GM12891 (cell line): ENCODE measurements at regions not wholly inside any gene's neighbourhood (a gene's known extent, or its start where the extent isn't known, plus 50 kb on each side); places are given as distances from the start of the nearest gene placed in this dataset.
"Not testable (repeated sequence)": the region's sequence is repeated elsewhere in the genome, so short reads cannot be mapped to it uniquely, and the experiment has no call there.

Experiments
- DNase-seq: peaks from one replicate; pipeline ENCODE4 v3.0.0; 2011; ENCODE audit warnings: low spot score; ENCODE audit not compliant: insufficient read length
- FAIRE-seq: peaks from 2 replicates; lab custom pipeline; 2011; peaks lifted over from hg19 to GRCh38; lab: Jason Lieb, UNC
- PAX5 ChIP-seq: IDR thresholded peaks from 2 replicates; pipeline ENCODE4 v1.6.1; 2011; ENCODE audit warnings: low read length, moderate library complexity, mild to moderate bottlenecking; ENCODE audit not compliant: insufficient read depth, severe bottlenecking
- POLR2A ChIP-seq: IDR thresholded peaks from 2 replicates; pipeline ENCODE4 v1.6.1; 2011; ENCODE audit warnings: low read depth, low read length, control low read depth
- POLR2AphosphoS5 ChIP-seq: IDR thresholded peaks from 2 replicates; pipeline ENCODE4 v1.6.1; 2011; ENCODE audit warnings: low read depth, low read length, control low read depth
- POU2F2 ChIP-seq: IDR thresholded peaks from 2 replicates; pipeline ENCODE4 v1.6.1; 2011; ENCODE audit warnings: low read depth, mild to moderate bottlenecking, control low read depth, low read length, moderate library complexity
- SPI1 ChIP-seq: IDR thresholded peaks from 2 replicates; pipeline ENCODE4 v1.6.1; 2011; ENCODE audit warnings: low read depth, low read length, control low read depth
- TAF1 ChIP-seq: IDR thresholded peaks from 2 replicates; pipeline ENCODE4 v1.6.1; 2011; ENCODE audit warnings: low read depth, low read length, control low read depth

DNA sequence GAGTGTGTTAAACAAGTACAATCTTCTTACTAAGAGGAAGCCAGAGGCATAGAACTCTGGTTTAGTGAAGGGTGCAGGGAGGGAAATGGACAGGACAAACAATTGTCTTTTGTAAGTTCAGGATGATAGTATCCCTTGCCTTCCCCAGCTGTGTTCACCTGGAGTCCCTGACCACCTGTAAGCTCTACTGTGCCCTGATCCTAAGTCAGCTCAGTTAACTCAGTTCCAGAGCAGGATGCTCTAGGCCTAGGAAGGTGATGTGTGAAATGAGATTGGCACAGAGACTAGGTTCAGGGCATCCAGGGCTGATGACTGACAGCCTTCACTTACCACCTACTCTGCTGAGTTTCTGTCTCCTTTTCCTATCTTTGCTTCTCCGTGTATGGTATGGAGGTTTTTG is 333.0 kb downstream of the SUCLG1 start:
- TF ChIP-seq POLR2AphosphoS5 (no peak), TAF1 (no peak), PAX5 (no peak), SPI1 (no peak), POLR2A (no peak), POU2F2 (no peak)
- no peak for FAIRE-seq
- DNase-seq, result no peak

GRCh38 chr2:84116143-84116542 is 342.9 kb downstream of the SUCLG1 start:
- no peak for TF ChIP-seq SPI1
- TF ChIP-seq TAF1, result no peak
- TF ChIP-seq POLR2A, result no peak
- TF ChIP-seq POU2F2, result no peak
- no peak for TF ChIP-seq PAX5
- TF ChIP-seq POLR2AphosphoS5, result no peak
- no peak for DNase-seq
- no peak for FAIRE-seq

DNA sequence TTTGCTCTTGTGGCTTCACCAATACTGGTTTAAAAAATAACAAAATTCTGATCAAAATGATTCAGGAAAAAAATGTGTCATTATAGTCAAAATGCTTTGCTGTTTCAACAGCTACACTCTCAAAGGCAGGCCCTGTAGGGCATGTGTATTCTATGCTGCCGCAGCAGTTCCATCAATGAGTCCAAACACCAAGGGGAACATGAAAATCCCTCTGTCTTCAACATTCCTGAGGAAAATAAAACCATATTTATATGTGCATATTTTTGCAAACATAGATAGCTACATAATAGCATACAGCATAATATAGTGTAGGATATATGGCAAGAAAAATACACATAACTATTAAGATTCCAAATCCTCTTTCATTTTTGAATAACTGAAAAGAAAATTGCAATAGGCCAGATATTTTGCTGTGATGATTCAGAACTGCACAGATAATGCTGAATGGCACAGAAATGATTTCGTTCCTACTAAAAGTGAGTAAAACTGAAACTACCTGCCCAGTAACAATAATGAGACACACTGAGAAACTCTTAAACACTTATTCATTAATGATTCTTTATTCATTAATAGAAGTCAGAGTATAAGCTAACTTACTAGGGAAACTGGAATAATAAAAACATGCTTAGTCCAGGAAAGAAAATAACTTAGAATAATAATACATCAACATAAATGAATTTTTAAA is 343.8 kb downstream of the SUCLG1 start:
- FAIRE-seq, result no peak
- TF ChIP-seq SPI1 (no peak), TAF1 (no peak), POU2F2 (no peak), POLR2A (no peak), POLR2AphosphoS5 (no peak), PAX5 (no peak)

DNA sequence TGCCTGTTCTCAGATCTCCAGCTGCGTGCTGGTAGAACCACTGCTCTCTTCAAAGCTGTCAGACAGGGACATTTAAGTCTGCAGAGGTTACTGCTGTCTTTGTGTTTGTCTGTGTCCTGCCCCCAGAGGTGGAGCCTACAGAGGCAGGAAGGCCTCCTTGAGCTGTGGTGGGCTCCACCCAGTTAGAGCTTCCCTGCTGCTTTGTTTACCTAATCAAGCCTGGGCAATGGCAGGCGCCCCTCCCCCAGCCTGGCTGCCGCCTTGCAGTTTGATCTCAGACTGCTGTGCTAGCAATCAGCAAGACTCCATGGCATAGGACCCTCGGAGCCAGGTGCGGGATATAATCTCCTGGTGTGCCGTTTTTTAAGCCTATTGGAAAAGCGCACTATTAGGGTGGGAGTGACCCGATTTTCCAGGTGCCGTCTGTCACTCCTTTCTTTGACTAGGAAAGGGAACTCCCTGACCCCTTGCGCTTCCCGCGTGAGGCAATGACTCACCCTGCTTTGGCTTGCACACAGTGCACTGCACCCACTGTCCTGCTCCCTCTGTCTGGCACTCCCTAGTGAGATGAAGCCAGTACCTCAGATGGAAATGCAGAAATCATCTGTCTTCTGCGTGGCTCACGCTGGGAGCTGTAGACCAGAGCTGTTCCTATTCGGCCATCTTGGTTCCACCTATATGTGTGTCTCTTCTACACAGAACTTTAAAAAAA is 355.1 kb downstream of the SUCLG1 start:
- DNase-seq, result not testable (repeated sequence)

More for the DNA sequence above, 343.8 kb downstream of the SUCLG1 start:
- no peak for DNase-seq

DNA sequence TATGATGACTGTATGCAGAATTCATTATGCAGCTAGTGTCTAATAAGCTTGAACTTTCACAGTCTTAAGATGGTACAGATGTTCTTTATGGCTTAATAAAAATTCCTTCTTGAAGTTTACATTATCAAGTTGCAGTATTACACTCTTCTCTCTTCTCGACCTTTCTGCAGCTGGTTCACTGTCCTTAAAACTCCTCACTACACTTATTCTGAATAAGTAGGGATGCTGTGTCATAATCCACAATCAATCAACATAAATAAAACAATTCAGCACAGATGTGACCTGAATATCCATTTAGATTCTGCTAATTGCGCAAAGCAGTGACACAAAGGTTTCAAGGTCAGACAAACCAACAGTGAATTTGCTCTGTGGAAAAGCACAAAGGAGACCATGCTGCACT is 356.8 kb downstream of the SUCLG1 start:
- DNase-seq, result no peak
- no peak for TF ChIP-seq PAX5
- TF ChIP-seq POU2F2, result no peak
- TF ChIP-seq POLR2A, result no peak
- no peak for TF ChIP-seq POLR2AphosphoS5
- TF ChIP-seq TAF1, result no peak
- TF ChIP-seq SPI1, result no peak
- no peak for FAIRE-seq

More for the DNA sequence above, 355.1 kb downstream of the SUCLG1 start:
- FAIRE-seq, result not testable (repeated sequence)

DNA sequence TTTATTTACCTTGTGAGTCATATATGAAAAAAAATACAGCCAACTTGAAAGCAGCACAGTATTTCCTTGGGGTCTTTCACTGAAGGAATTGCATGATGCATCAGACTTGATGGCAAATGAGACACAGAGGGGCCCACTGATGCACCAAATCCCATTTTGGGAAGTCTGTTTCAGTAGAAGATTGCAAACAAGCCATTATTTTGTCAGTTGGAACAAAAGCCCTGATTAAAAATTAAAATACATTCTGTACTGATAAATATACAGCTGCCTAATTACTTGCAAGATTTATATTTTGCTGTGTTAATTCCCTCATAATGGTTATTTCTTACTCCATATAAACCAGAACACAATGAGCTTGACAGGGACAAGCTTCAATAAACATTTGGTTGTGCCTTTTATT is 370.4 kb downstream of the SUCLG1 start:
- DNase-seq, result no peak
- TF ChIP-seq POU2F2 (no peak), TAF1 (no peak), SPI1 (no peak), POLR2A (no peak), POLR2AphosphoS5 (no peak), PAX5 (no peak)
- FAIRE-seq, result no peak

GRCh38 chr2:84085562-84085961 is 373.5 kb downstream of the SUCLG1 start:
- DNase-seq (no peak), FAIRE-seq (no peak)
- TF ChIP-seq POLR2A (no peak), SPI1 (no peak), POU2F2 (no peak), PAX5 (no peak), POLR2AphosphoS5 (no peak), TAF1 (no peak)

DNA sequence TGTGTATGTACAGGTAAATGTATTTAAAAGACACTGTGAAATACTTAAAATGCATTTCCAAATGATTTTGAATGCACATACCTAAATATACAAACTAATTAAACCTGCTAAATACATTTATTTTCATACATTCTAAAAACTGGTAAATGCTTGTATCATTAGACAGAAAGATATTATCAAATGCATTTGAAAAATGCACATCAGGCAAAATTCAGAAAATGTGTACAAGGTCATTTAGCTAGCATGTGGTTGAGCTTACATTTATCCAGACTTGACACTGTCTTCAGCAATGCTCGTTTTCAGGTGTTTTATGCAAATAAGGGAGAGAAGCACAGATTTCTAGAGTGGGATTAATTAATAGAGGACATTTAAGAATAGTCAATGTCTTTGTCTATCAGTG is 374.2 kb downstream of the SUCLG1 start:
- FAIRE-seq, result no peak
- no peak for DNase-seq
- TF ChIP-seq SPI1 (no peak), POLR2A (no peak), POU2F2 (no peak), PAX5 (no peak), POLR2AphosphoS5 (no peak), TAF1 (no peak)

DNA sequence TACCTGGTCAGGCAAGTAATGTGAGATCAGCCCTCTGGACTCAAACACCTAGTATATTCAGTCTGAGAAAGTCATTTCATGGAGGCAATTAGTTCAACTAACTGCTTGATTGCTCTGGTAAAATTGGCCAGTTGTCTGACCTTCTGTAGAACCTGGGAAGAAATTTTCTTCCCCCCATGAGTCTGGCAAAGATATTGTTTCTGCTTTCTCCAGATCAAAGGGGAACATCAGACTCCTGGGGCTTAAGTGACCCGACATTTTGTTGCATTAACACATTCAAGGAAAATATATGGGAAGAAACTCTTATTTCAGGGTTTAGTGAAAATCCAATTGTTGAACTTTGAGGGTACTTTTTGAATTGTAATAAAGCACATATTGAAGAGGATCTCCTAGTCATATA is 375.1 kb downstream of the SUCLG1 start:
- TF ChIP-seq POU2F2 (no peak), POLR2A (no peak), PAX5 (no peak), TAF1 (no peak), SPI1 (no peak), POLR2AphosphoS5 (no peak)
- DNase-seq (no peak), FAIRE-seq (no peak)
